ENCODE measurements at regions not wholly inside any gene's neighbourhood (a gene's known extent, or its start where the extent isn't known, plus 50 kb on each side); places are given as distances from the start of the nearest gene placed in this dataset.

GRCh38 chr7:68692511-68692910, 905.8 kb upstream of the AUTS2 start:
- H3K14ac ChIP-seq (replicated peaks; ENCODE audit: low read depth, low read length): no peak overlapping the region
- no peak overlapping the region for H3K9ac ChIP-seq (ENCODE audit: low read depth, low read length)
- no peaks in the 10 kb centered on the region for H4K20me1 ChIP-seq (ENCODE audit: insufficient read depth, low read length)
- CTCF ChIA-PET: no interaction called here
- H2AK9ac ChIP-seq (replicated peaks; ENCODE audit: low read depth, low read length, poor library complexity): peak overlapping the region; percentile 78
- H3K23ac ChIP-seq (ENCODE audit: low read depth, low read length): peak overlapping the region; percentile 90
- 0 out of 2 replicates have a peak, but pooled peaks cover 3% of the 10 kb centered on the region for H3K9me1 ChIP-seq (ENCODE audit: insufficient read depth, low read length)
- no peak for ATAC-seq (ENCODE audit: low read depth)
- no peak overlapping the region for H2AFZ ChIP-seq (replicated peaks; ENCODE audit: low read length, poor library complexity)
- in situ Hi-C loops (cut with MboI; ENCODE audit: low sequenced_read_pairs): no loop called here
- dilution Hi-C loops (cut with HindIII; ENCODE audit: low sequenced_read_pairs, unreplicated experiment): no loop called here
- no peaks in the 10 kb centered on the region for H3K27me3 ChIP-seq (ENCODE audit: control insufficient read depth, insufficient read depth, low read length)
- peak overlapping the region; percentile 92 for H4K91ac ChIP-seq (ENCODE audit: insufficient read depth, low read depth, low read length)
- H3K18ac ChIP-seq (ENCODE audit: low read depth, low read length): 0 out of 2 replicates have a peak overlapping the region, but pooled peaks have one; percentile 14
- H3K4ac ChIP-seq (ENCODE audit: low read depth, low read length): peak overlapping the region; percentile 73
- 0 out of 2 replicates have a peak, but pooled peaks cover 2% of the 10 kb centered on the region for H3K9me3 ChIP-seq (ENCODE audit: control insufficient read depth, insufficient read depth, low read length)
- H3K4me1 ChIP-seq (ENCODE audit: control insufficient read depth, insufficient read depth, low read length): peaks cover 5% of the 10 kb centered on the region
- H4K8ac ChIP-seq (ENCODE audit: low read depth in 2 of 2, low read length in 2 of 2): peak overlapping the region in 1 of 2 experiments; percentile 81; a peak in 2 of 4 replicates
- no peak overlapping the region; the same call in 2 of the 3 replicates for H2BK15ac ChIP-seq (ENCODE audit: low read depth, low read length)
- H3K56ac ChIP-seq (ENCODE audit: extremely low read depth, insufficient read depth, low read length): peak overlapping the region; percentile 59; the same call in 1 of the 2 replicates
- H2AK5ac ChIP-seq (ENCODE audit: low read depth, low read length): no peak overlapping the region
- WGBS, 2 experiments (ENCODE audit: extremely low coverage in 2 of 2, insufficient read length in 1 of 2): no CpG with 5 or more reads among the region's 4 CpGs
- no peak overlapping the region for H3K4me2 ChIP-seq (ENCODE audit: low read depth, low read length)
- DNase-seq: no peak
- no TSS peak for BruUV-seq (replicated peaks)
- H3K79me1 ChIP-seq (ENCODE audit: low read depth in 1 of 2, low read length in 2 of 2): no peaks in the 10 kb centered on the region
- H2BK120ac ChIP-seq (ENCODE audit: low read depth, low read length): peak overlapping the region; percentile 90
- H3K4me3 ChIP-seq (ENCODE audit: insufficient read depth, low read depth, low read length): no peak overlapping the region
- TF ChIP-seq MAFK (IDR thresholded peaks at IDR 0.05; ENCODE audit: low read depth, low read length): no peak
- no peak for TF ChIP-seq RAD21 (IDR thresholded peaks at IDR 0.05; ENCODE audit: low read length)
- TF ChIP-seq ELK1 (IDR thresholded peaks at IDR 0.05; ENCODE audit: borderline replicate concordance, low read depth, low read length): no peak
- no peak for TF ChIP-seq RFX5 (IDR thresholded peaks at IDR 0.05; ENCODE audit: low read depth, low read length)
- TF ChIP-seq MAZ (IDR thresholded peaks at IDR 0.05; ENCODE audit: borderline replicate concordance, low read depth, low read length): no peak
- TF ChIP-seq CTCF (conservative IDR thresholded peaks at IDR 0.05; ENCODE audit: low read depth, low read length): no peak
- TF ChIP-seq MXI1 (IDR thresholded peaks at IDR 0.05; ENCODE audit: borderline replicate concordance, low read depth, low read length): no peak
- no peak for TF ChIP-seq NFE2L2 (IDR thresholded peaks at IDR 0.05; ENCODE audit: low read depth, low read length)
- TF ChIP-seq BHLHE40 (IDR thresholded peaks at IDR 0.05; ENCODE audit: low read depth, low read length): no peak
- no peaks in the 10 kb centered on the region for H3K36me3 ChIP-seq (ENCODE audit: control insufficient read depth, insufficient read depth, low read length)
- POLR2A ChIA-PET (ENCODE audit: unreplicated experiment): no interaction called here
- peak overlapping the region; percentile 32; the same call in 1 of the 2 replicates for H3K27ac ChIP-seq (ENCODE audit: insufficient read depth, low read length)
- H4K5ac ChIP-seq (ENCODE audit: low read depth, low read length): no peak overlapping the region
- peak overlapping the region; percentile 93 for H2BK20ac ChIP-seq (ENCODE audit: low read depth, low read length)
- H2BK5ac ChIP-seq (ENCODE audit: low read depth, low read length, poor library complexity, severe bottlenecking): peak overlapping the region; percentile 75
- intact Hi-C loops (cut with micrococcal nuclease): no loop called here

Measured in IMR-90 (cell line).